ENCODE measurements at regions not wholly inside any gene's neighbourhood (a gene's known extent, or its start where the extent isn't known, plus 50 kb on each side); places are given as distances from the start of the nearest gene placed in this dataset.
A peak's percentile ranks its signal among the peaks of the same experiment; 100 is the strongest.

- 88% methylated on average over 6 of the region's 6 CpGs for WGBS
- Histone ChIP-seq H3K9ac (ENCODE audit: low read depth, low read length) (no peak overlapping the region), H3K27ac (ENCODE audit: low read depth, low read length) (no peak overlapping the region), H3K27me3 (ENCODE audit: insufficient read depth, low read length) (no peaks in the 10 kb centered on the region), H3K4me1 (ENCODE audit: insufficient read depth, low read length) (no peaks in the 10 kb centered on the region), H3K36me3 (ENCODE audit: insufficient read depth, low read length) (no peaks in the 10 kb centered on the region), H3K9me3 (ENCODE audit: insufficient read depth, low read depth, low read length) (no peaks in the 10 kb centered on the region), H3K4me3 (ENCODE audit: low read length) (no peak overlapping the region)
Observed at GRCh38 chr4:164359881-164360280, 394.1 kb upstream of the SMIM31 start.

DNA sequence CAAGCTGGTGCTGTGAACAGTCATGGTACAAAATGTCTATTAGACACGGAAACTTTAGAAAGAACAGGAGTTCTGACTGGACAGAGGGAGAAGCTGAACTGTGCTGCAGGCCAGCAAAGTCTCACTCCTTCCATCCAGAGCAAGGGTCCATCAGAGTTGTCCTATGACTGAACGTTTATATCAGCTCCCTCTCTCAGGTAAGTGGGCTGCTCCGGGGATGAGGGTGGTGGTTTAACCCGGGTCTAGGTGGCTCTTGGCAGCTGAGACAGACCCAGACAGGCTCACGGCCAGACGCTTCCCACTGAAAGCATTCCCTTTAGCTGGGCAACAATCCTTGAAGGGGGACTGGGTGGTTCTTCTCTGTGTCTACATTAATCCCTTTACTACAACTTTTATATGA, 385.0 kb upstream of the SMIM31 start:
- H3K4me3 ChIP-seq (ENCODE audit: low read length) = no peak overlapping the region
- 89% methylated on average over 6 of the region's 6 CpGs for whole genome bisulfite sequencing
- no peaks in the 10 kb centered on the region for H3K9me3 ChIP-seq (ENCODE audit: insufficient read depth, low read depth, low read length)

GRCh38 chr4:164373021-164373420, 380.9 kb upstream of the SMIM31 start:
- Histone ChIP-seq H3K9me3 (ENCODE audit: insufficient read depth, low read depth, low read length) (no peaks in the 10 kb centered on the region), H3K4me1 (ENCODE audit: insufficient read depth, low read length) (no peaks in the 10 kb centered on the region), H3K36me3 (ENCODE audit: insufficient read depth, low read length) (no peaks in the 10 kb centered on the region), H3K4me3 (ENCODE audit: low read length) (no peak overlapping the region), H3K27me3 (ENCODE audit: insufficient read depth, low read length) (no peaks in the 10 kb centered on the region), H3K27ac (ENCODE audit: low read depth, low read length) (no peak overlapping the region), H3K9ac (ENCODE audit: low read depth, low read length) (no peak overlapping the region)
- 92% methylated on average over 1 of the region's 1 CpG for WGBS

More for the DNA sequence above, 385.0 kb upstream of the SMIM31 start:
- Histone ChIP-seq H3K27ac (ENCODE audit: low read depth, low read length) (no peak overlapping the region), H3K36me3 (ENCODE audit: insufficient read depth, low read length) (no peaks in the 10 kb centered on the region), H3K4me1 (ENCODE audit: insufficient read depth, low read length) (no peaks in the 10 kb centered on the region), H3K27me3 (ENCODE audit: insufficient read depth, low read length) (no peaks in the 10 kb centered on the region), H3K9ac (ENCODE audit: low read depth, low read length) (no peak overlapping the region)

DNA sequence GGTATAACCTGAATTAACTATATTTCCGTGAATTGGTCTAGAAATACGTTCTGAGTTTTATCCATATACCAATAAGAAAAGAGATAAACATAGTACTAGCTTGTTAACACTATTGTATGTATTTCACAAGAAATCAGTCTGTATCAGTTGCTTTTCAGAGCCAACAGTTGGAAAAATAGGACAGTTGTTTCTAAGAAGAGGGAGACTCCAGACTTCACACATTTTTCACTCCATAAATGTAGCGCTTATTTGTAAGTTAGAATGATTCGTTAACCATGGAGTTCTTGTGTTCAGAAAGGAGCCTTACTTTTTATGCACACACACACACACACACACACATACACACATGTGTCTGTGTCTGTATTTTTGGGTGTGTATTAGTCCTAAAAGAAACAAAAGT, 376.7 kb upstream of the SMIM31 start:
- no peak overlapping the region for H3K4me3 ChIP-seq (ENCODE audit: low read length)
- no peaks in the 10 kb centered on the region for H3K36me3 ChIP-seq (ENCODE audit: insufficient read depth, low read length)
- H3K27ac ChIP-seq (ENCODE audit: low read depth, low read length) = no peak overlapping the region
- no peaks in the 10 kb centered on the region for H3K9me3 ChIP-seq (ENCODE audit: insufficient read depth, low read depth, low read length)
- H3K4me1 ChIP-seq (ENCODE audit: insufficient read depth, low read length) = no peaks in the 10 kb centered on the region
- peaks cover 16% of the 10 kb centered on the region for H3K27me3 ChIP-seq (ENCODE audit: insufficient read depth, low read length)
- no peak overlapping the region for H3K9ac ChIP-seq (ENCODE audit: low read depth, low read length)
- 83% methylated on average over 1 of the region's 4 CpGs for WGBS

DNA sequence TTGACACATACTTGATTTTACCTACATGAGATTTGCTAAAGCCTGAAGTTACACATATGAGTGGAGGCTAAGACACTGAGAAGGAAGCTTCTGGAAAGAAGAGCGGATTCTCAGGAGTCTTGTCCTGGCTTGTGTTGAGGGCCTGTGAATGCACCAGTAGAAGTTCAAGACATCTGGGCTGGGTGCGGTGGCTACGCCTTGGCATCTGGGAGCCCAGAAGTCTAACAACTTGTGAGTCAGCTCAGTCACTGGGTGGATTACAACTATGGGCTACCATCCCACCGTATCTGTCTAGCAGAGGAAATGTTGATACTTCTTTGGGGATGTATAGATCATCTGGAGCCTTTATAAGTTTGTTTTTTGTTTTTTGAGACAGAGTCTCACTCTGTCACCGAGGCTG, 375.6 kb upstream of the SMIM31 start:
- Histone ChIP-seq H3K4me3 (ENCODE audit: low read length) (no peak overlapping the region), H3K27ac (ENCODE audit: low read depth, low read length) (no peak overlapping the region), H3K27me3 (ENCODE audit: insufficient read depth, low read length) (peaks cover 27% of the 10 kb centered on the region), H3K9me3 (ENCODE audit: insufficient read depth, low read depth, low read length) (no peaks in the 10 kb centered on the region), H3K36me3 (ENCODE audit: insufficient read depth, low read length) (no peaks in the 10 kb centered on the region), H3K9ac (ENCODE audit: low read depth, low read length) (no peak overlapping the region), H3K4me1 (ENCODE audit: insufficient read depth, low read length) (no peaks in the 10 kb centered on the region)
- WGBS = 95% methylated on average over 5 of the region's 5 CpGs

- Histone ChIP-seq H3K9ac (ENCODE audit: low read depth, low read length) (no peak overlapping the region), H3K4me1 (ENCODE audit: insufficient read depth, low read length) (no peaks in the 10 kb centered on the region), H3K4me3 (ENCODE audit: low read length) (no peak overlapping the region), H3K27me3 (ENCODE audit: insufficient read depth, low read length) (peaks cover 41% of the 10 kb centered on the region), H3K27ac (ENCODE audit: low read depth, low read length) (no peak overlapping the region), H3K36me3 (ENCODE audit: insufficient read depth, low read length) (no peaks in the 10 kb centered on the region), H3K9me3 (ENCODE audit: insufficient read depth, low read depth, low read length) (no peaks in the 10 kb centered on the region)
- WGBS = 97% methylated on average over 3 of the region's 3 CpGs
Observed at GRCh38 chr4:164379694-164380093, 374.2 kb upstream of the SMIM31 start.

- Histone ChIP-seq H3K4me1 (ENCODE audit: insufficient read depth, low read length) (no peaks in the 10 kb centered on the region), H3K4me3 (ENCODE audit: low read length) (no peak overlapping the region), H3K36me3 (ENCODE audit: insufficient read depth, low read length) (no peaks in the 10 kb centered on the region), H3K9ac (ENCODE audit: low read depth, low read length) (no peak overlapping the region), H3K27me3 (ENCODE audit: insufficient read depth, low read length) (peaks cover 52% of the 10 kb centered on the region), H3K27ac (ENCODE audit: low read depth, low read length) (no peak overlapping the region), H3K9me3 (ENCODE audit: insufficient read depth, low read depth, low read length) (no peaks in the 10 kb centered on the region)
- 89% methylated on average over 3 of the region's 3 CpGs for WGBS
Observed at GRCh38 chr4:164381859-164382258, 372.1 kb upstream of the SMIM31 start.

DNA sequence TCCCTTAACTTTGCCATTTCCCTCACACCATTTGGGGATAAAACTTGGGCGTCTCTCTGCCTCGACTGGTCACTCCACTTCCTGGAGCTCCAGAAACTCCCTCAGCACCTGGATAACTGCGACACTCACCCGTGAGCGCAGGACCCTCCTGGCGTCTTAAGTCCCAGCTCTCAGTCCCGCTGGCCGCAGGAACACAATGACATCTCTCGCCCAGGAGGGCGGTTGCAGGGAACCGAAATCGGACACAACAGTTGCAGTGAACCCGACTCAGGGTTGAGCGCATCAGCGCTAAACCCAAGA, 370.9 kb upstream of the SMIM31 start:
- H3K4me1 ChIP-seq (ENCODE audit: insufficient read depth, low read length) = no peaks in the 10 kb centered on the region
- peak overlapping the region; percentile 75 for H3K4me3 ChIP-seq (ENCODE audit: low read length)
- peak overlapping the region; percentile 48 for H3K9ac ChIP-seq (ENCODE audit: low read depth, low read length)
- no peaks in the 10 kb centered on the region for H3K36me3 ChIP-seq (ENCODE audit: insufficient read depth, low read length)
- H3K27me3 ChIP-seq (ENCODE audit: insufficient read depth, low read length) = peaks cover 52% of the 10 kb centered on the region
- no peaks in the 10 kb centered on the region for H3K9me3 ChIP-seq (ENCODE audit: insufficient read depth, low read depth, low read length)
- no peak overlapping the region for H3K27ac ChIP-seq (ENCODE audit: low read depth, low read length)
- WGBS = under 1% methylated on average over 15 of the region's 15 CpGs

- H3K27me3 ChIP-seq (ENCODE audit: insufficient read depth, low read length) = peaks cover 52% of the 10 kb centered on the region
- peak overlapping the region; percentile 48 for H3K9ac ChIP-seq (ENCODE audit: low read depth, low read length)
- H3K4me3 ChIP-seq (ENCODE audit: low read length) = peak overlapping the region; percentile 75
- no peaks in the 10 kb centered on the region for H3K4me1 ChIP-seq (ENCODE audit: insufficient read depth, low read length)
- WGBS = 1% methylated on average over 65 of the region's 65 CpGs
- no peaks in the 10 kb centered on the region for H3K36me3 ChIP-seq (ENCODE audit: insufficient read depth, low read length)
- H3K27ac ChIP-seq (ENCODE audit: low read depth, low read length) = no peak overlapping the region
- no peaks in the 10 kb centered on the region for H3K9me3 ChIP-seq (ENCODE audit: insufficient read depth, low read depth, low read length)
Observed at GRCh38 chr4:164383358-164384220, 370.3 kb upstream of the SMIM31 start.

GRCh38 chr4:164384416-164384815, 369.5 kb upstream of the SMIM31 start:
- no peak overlapping the region for H3K9ac ChIP-seq (ENCODE audit: low read depth, low read length)
- H3K27ac ChIP-seq (ENCODE audit: low read depth, low read length) = no peak overlapping the region
- no peaks in the 10 kb centered on the region for H3K9me3 ChIP-seq (ENCODE audit: insufficient read depth, low read depth, low read length)
- H3K27me3 ChIP-seq (ENCODE audit: insufficient read depth, low read length) = peaks cover 52% of the 10 kb centered on the region
- WGBS = 93% methylated on average over 8 of the region's 8 CpGs
- no peaks in the 10 kb centered on the region for H3K36me3 ChIP-seq (ENCODE audit: insufficient read depth, low read length)
- H3K4me1 ChIP-seq (ENCODE audit: insufficient read depth, low read length) = no peaks in the 10 kb centered on the region
- peak overlapping the region; percentile 75; the same call in 1 of the 2 replicates for H3K4me3 ChIP-seq (ENCODE audit: low read length)

GRCh38 chr4:164396439-164396838, 357.5 kb upstream of the SMIM31 start:
- Histone ChIP-seq H3K4me1 (ENCODE audit: insufficient read depth, low read length) (no peaks in the 10 kb centered on the region), H3K9ac (ENCODE audit: low read depth, low read length) (no peak overlapping the region), H3K9me3 (ENCODE audit: insufficient read depth, low read depth, low read length) (no peaks in the 10 kb centered on the region), H3K27ac (ENCODE audit: low read depth, low read length) (no peak overlapping the region), H3K4me3 (ENCODE audit: low read length) (no peak overlapping the region), H3K27me3 (ENCODE audit: insufficient read depth, low read length) (no peaks in the 10 kb centered on the region), H3K36me3 (ENCODE audit: insufficient read depth, low read length) (no peaks in the 10 kb centered on the region)
- 88% methylated on average over 2 of the region's 4 CpGs for WGBS

DNA sequence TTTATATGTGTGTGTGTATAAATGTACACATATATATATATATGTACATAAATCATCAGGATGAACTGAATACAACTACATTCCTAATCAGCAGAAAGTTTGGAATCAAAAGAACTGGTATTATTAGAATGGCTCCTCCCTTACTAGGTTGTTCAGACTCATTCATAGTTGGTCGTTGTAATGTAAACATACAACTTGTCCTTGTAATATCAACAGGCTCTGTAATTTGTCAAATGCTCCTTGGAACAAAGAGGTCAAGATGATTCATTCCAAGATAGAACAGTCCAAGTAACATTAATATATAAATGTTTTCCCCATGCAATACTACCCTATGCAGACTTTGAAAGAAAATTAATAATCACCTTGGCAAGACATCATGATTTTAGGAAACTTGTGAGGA, 351.4 kb upstream of the SMIM31 start:
- Histone ChIP-seq H3K9me3 (ENCODE audit: insufficient read depth, low read depth, low read length) (no peaks in the 10 kb centered on the region), H3K36me3 (ENCODE audit: insufficient read depth, low read length) (no peaks in the 10 kb centered on the region), H3K4me1 (ENCODE audit: insufficient read depth, low read length) (no peaks in the 10 kb centered on the region), H3K27ac (ENCODE audit: low read depth, low read length) (no peak overlapping the region), H3K27me3 (ENCODE audit: insufficient read depth, low read length) (no peaks in the 10 kb centered on the region), H3K9ac (ENCODE audit: low read depth, low read length) (no peak overlapping the region), H3K4me3 (ENCODE audit: low read length) (no peak overlapping the region)
- 100% methylated on average over 1 of the region's 1 CpG for WGBS
